ENCODE measurements at regions not wholly inside any gene's neighbourhood (a gene's known extent, or its start where the extent isn't known, plus 50 kb on each side); places are given as distances from the start of the nearest gene placed in this dataset.

GRCh38 chr5:167952278-167952995 is 339.0 kb upstream of the WWC1 start:
- no peak overlapping the region for H3K4me3 ChIP-seq
- DNase-seq (ENCODE audit: low read depth in 1 of 2, low spot score in 1 of 2) = no peak
- H3K4me1 ChIP-seq (ENCODE audit: low read depth) = peaks cover 22% of the 10 kb centered on the region
- H3K27ac ChIP-seq = peak overlapping the region; percentile 60
- no peaks in the 10 kb centered on the region for H3K36me3 ChIP-seq
- H3K27me3 ChIP-seq = no peaks in the 10 kb centered on the region
- TF ChIP-seq CTCF (IDR thresholded peaks at IDR 0.05; ENCODE audit: low read depth, low read length) = no peak
- no peaks in the 10 kb centered on the region for H3K9me3 ChIP-seq (ENCODE audit: low read depth)

- Histone ChIP-seq H3K27me3 (no peaks in the 10 kb centered on the region), H3K27ac (peak overlapping the region; percentile 60), H3K4me3 (no peak overlapping the region), H3K4me1 (ENCODE audit: low read depth) (peaks cover 22% of the 10 kb centered on the region), H3K9me3 (ENCODE audit: low read depth) (no peaks in the 10 kb centered on the region), H3K36me3 (no peaks in the 10 kb centered on the region)
- TF ChIP-seq CTCF (IDR thresholded peaks at IDR 0.05; ENCODE audit: low read depth, low read length) = no peak
- no peak for DNase-seq (ENCODE audit: low read depth in 1 of 2, low spot score in 1 of 2)
Measured at GRCh38 chr5:167953151-167953798, 338.2 kb upstream of the WWC1 start.

GRCh38 chr5:167961731-167962130 is 329.7 kb upstream of the WWC1 start:
- no peak overlapping the region for H3K27ac ChIP-seq
- H3K4me1 ChIP-seq (ENCODE audit: low read depth) = no peaks in the 10 kb centered on the region
- no peak overlapping the region for H3K4me3 ChIP-seq
- DNase-seq (ENCODE audit: low read depth in 1 of 2, low spot score in 1 of 2) = no peak
- TF ChIP-seq CTCF (IDR thresholded peaks at IDR 0.05; ENCODE audit: low read depth, low read length) = no peak
- H3K36me3 ChIP-seq = no peaks in the 10 kb centered on the region
- no peaks in the 10 kb centered on the region for H3K9me3 ChIP-seq (ENCODE audit: low read depth)
- H3K27me3 ChIP-seq = no peaks in the 10 kb centered on the region

- Histone ChIP-seq H3K36me3 (no peaks in the 10 kb centered on the region), H3K27me3 (no peaks in the 10 kb centered on the region), H3K27ac (no peak overlapping the region), H3K9me3 (ENCODE audit: low read depth) (no peaks in the 10 kb centered on the region), H3K4me3 (no peak overlapping the region), H3K4me1 (ENCODE audit: low read depth) (peaks cover 7% of the 10 kb centered on the region)
- no peak for DNase-seq (ENCODE audit: low read depth in 1 of 2, low spot score in 1 of 2)
- peak; percentile 36 for TF ChIP-seq CTCF (IDR thresholded peaks at IDR 0.05; ENCODE audit: low read depth, low read length)
Measured at GRCh38 chr5:167964529-167964928, 326.9 kb upstream of the WWC1 start.

- DNase-seq (ENCODE audit: low read depth in 1 of 2, low spot score in 1 of 2) = no peak
- Histone ChIP-seq H3K4me3 (no peak overlapping the region), H3K4me1 (ENCODE audit: low read depth) (peaks cover 7% of the 10 kb centered on the region), H3K27me3 (no peaks in the 10 kb centered on the region), H3K9me3 (ENCODE audit: low read depth) (no peaks in the 10 kb centered on the region), H3K27ac (no peak overlapping the region), H3K36me3 (no peaks in the 10 kb centered on the region)
- no peak for TF ChIP-seq CTCF (IDR thresholded peaks at IDR 0.05; ENCODE audit: low read depth, low read length)
Measured at GRCh38 chr5:167965710-167966109, 325.7 kb upstream of the WWC1 start.

All from cardiac muscle cell (in vitro differentiated cells and primary cell).